HAP-1 (cell line): ENCODE measurements at regions not wholly inside any gene's neighbourhood (a gene's known extent, or its start where the extent isn't known, plus 50 kb on each side); places are given as distances from the start of the nearest gene placed in this dataset.
A peak's percentile ranks its signal among the peaks of the same experiment; 100 is the strongest.
"Not testable (repeated sequence)": the region's sequence is repeated elsewhere in the genome, so short reads cannot be mapped to it uniquely, and the experiment has no call there.

Experiments used
- DNase-seq, 2 experiments: peaks; one replicate each; pipeline ENCODE4 v3.0.0-alpha.2; 2016 to 2020; ENCODE audit warnings: low spot score in 2 of 2
- H3K27me3 ChIP-seq: fragments of 250-450 bp; sonication (Bioruptor Pico); 2 replicates; pipeline ENCODE4 v1.5.1; 2020; ENCODE audit warnings: low read depth, mild to moderate bottlenecking, moderate library complexity
- H3K36me3 ChIP-seq: fragments of 250-450 bp; sonication (Bioruptor Pico); replicated peaks from 2 replicates; pipeline ENCODE4 v1.5.1; 2020; ENCODE audit warnings: mild to moderate bottlenecking
- H3K4me1 ChIP-seq: fragments of 250-450 bp; sonication (Bioruptor Pico); 2 replicates; pipeline ENCODE4 v1.5.1; 2020; ENCODE audit warnings: mild to moderate bottlenecking
- H3K4me3 ChIP-seq: fragments of 250-450 bp; sonication (Bioruptor Pico); 2 replicates; pipeline ENCODE4 v1.5.1; 2020; ENCODE audit warnings: mild to moderate bottlenecking, moderate library complexity
- H3K9me3 ChIP-seq: fragments of 250-450 bp; sonication (Bioruptor Pico); 2 replicates; pipeline ENCODE4 v1.5.1; 2020; ENCODE audit warnings: mild to moderate bottlenecking, moderate library complexity
- in situ Hi-C: fragments of 300-500 bp; cut with MboI; formaldehyde crosslinking; loops from 3 replicates; pipeline ENCODE4 v1.14.3; 2020; ENCODE audit warnings: low sequenced_read_pairs, inconsistent platforms, mixed read lengths

- H3K4me1 ChIP-seq, result no peaks in the 10 kb centered on the region
- no peaks in the 10 kb centered on the region for H3K27me3 ChIP-seq
- no peak for DNase-seq
- no peaks in the 10 kb centered on the region for H3K9me3 ChIP-seq
- in situ Hi-C loops, result no loop called here
- H3K4me3 ChIP-seq, result no peak overlapping the region
- no peaks in the 10 kb centered on the region for H3K36me3 ChIP-seq
Measured at GRCh38 chrX:98067611-98068010, 1183.9 kb downstream of the RPA4 start.

- Histone ChIP-seq H3K9me3 (no peaks in the 10 kb centered on the region), H3K4me1 (no peaks in the 10 kb centered on the region), H3K36me3 (no peaks in the 10 kb centered on the region), H3K4me3 (no peak overlapping the region), H3K27me3 (no peaks in the 10 kb centered on the region)
- in situ Hi-C loops, result no loop called here
- no peak for DNase-seq
Measured at GRCh38 chrX:98068024-98068580, 1184.4 kb downstream of the RPA4 start.

GRCh38 chrX:98071331-98071730, 1187.6 kb downstream of the RPA4 start:
- no peaks in the 10 kb centered on the region for H3K36me3 ChIP-seq
- H3K9me3 ChIP-seq, result no peaks in the 10 kb centered on the region
- in situ Hi-C loops, result no loop called here
- no peak for DNase-seq
- H3K4me1 ChIP-seq, result no peaks in the 10 kb centered on the region
- no peak overlapping the region for H3K4me3 ChIP-seq
- H3K27me3 ChIP-seq, result no peaks in the 10 kb centered on the region

GRCh38 chrX:98077440-98077839, 1193.7 kb downstream of the RPA4 start:
- Histone ChIP-seq H3K27me3 (no peaks in the 10 kb centered on the region), H3K4me1 (no peaks in the 10 kb centered on the region), H3K36me3 (no peaks in the 10 kb centered on the region), H3K9me3 (no peaks in the 10 kb centered on the region), H3K4me3 (no peak overlapping the region)
- in situ Hi-C loops, result no loop called here
- DNase-seq, result no peak

- Histone ChIP-seq H3K4me3 (no peak overlapping the region), H3K36me3 (no peaks in the 10 kb centered on the region), H3K9me3 (no peaks in the 10 kb centered on the region), H3K27me3 (no peaks in the 10 kb centered on the region), H3K4me1 (peaks cover 38% of the 10 kb centered on the region)
- no peak for DNase-seq
- in situ Hi-C loops, result no loop called here
Measured at GRCh38 chrX:98111684-98112083, 1228.0 kb downstream of the RPA4 start.

GRCh38 chrX:98114021-98114420, 1230.3 kb downstream of the RPA4 start:
- Histone ChIP-seq H3K4me3 (no peak overlapping the region), H3K36me3 (no peaks in the 10 kb centered on the region), H3K4me1 (peaks cover 24% of the 10 kb centered on the region), H3K9me3 (no peaks in the 10 kb centered on the region), H3K27me3 (no peaks in the 10 kb centered on the region)
- in situ Hi-C loops, result no loop called here
- DNase-seq, result peak; percentile 63 to 99

- peaks cover 10% of the 10 kb centered on the region for H3K4me1 ChIP-seq
- H3K27me3 ChIP-seq, result no peaks in the 10 kb centered on the region
- H3K4me3 ChIP-seq, result no peak overlapping the region
- no peaks in the 10 kb centered on the region; the same call in 1 of the 2 replicates for H3K9me3 ChIP-seq
- peak; percentile 35 to 92 for DNase-seq
- no peaks in the 10 kb centered on the region for H3K36me3 ChIP-seq
- in situ Hi-C loops, result no loop called here
Measured at GRCh38 chrX:98141466-98141865, 1257.8 kb downstream of the RPA4 start.

- no peaks in the 10 kb centered on the region for H3K27me3 ChIP-seq
- in situ Hi-C loops, result no loop called here
- H3K4me3 ChIP-seq, result no peak overlapping the region
- H3K9me3 ChIP-seq, result no peaks in the 10 kb centered on the region
- no peaks in the 10 kb centered on the region for H3K36me3 ChIP-seq
- peaks cover 11% of the 10 kb centered on the region for H3K4me1 ChIP-seq
- no peak for DNase-seq
Measured at GRCh38 chrX:98191003-98191402, 1307.3 kb downstream of the RPA4 start.

GRCh38 chrX:98194036-98194435, 1310.3 kb downstream of the RPA4 start:
- H3K4me3 ChIP-seq, result no peak overlapping the region
- H3K36me3 ChIP-seq, result no peaks in the 10 kb centered on the region
- H3K4me1 ChIP-seq, result peaks cover 11% of the 10 kb centered on the region
- H3K27me3 ChIP-seq, result no peaks in the 10 kb centered on the region
- DNase-seq, result peak; percentile 75 to 87
- H3K9me3 ChIP-seq, result no peaks in the 10 kb centered on the region
- in situ Hi-C loops, result no loop called here

DNA sequence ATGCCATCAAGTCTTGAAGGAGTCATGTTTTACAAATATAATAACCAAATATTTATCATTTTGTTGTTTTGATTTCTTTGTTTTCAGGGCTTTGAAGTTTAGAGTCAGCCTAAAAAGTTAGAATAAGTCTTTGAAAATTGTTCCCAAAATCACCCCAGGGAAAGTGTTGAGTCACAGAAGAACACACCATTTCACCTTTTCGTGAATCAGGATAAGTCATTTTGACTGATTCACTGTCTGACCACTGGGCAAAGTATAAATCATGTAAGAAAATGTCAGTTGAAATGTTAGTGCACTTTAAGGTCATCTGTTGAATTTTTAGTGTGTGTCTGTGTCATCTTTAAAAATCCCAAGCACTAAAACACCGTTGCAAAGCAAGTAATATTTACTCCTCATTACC, 1320.1 kb downstream of the RPA4 start:
- no peak for DNase-seq
- in situ Hi-C loops, result no loop called here
- no peaks in the 10 kb centered on the region for H3K4me1 ChIP-seq

GRCh38 chrX:98207947-98208346, 1324.2 kb downstream of the RPA4 start:
- peak in 1 of 2 experiments; percentile 8 for DNase-seq
- no peaks in the 10 kb centered on the region for H3K4me1 ChIP-seq
- H3K36me3 ChIP-seq, result no peaks in the 10 kb centered on the region
- no peaks in the 10 kb centered on the region for H3K27me3 ChIP-seq
- in situ Hi-C loops, result no loop called here
- no peak overlapping the region for H3K4me3 ChIP-seq
- no peaks in the 10 kb centered on the region for H3K9me3 ChIP-seq

More for the DNA sequence above, 1320.1 kb downstream of the RPA4 start:
- H3K36me3 ChIP-seq, result no peaks in the 10 kb centered on the region
- no peak overlapping the region for H3K4me3 ChIP-seq
- H3K27me3 ChIP-seq, result no peaks in the 10 kb centered on the region
- no peaks in the 10 kb centered on the region for H3K9me3 ChIP-seq

DNA sequence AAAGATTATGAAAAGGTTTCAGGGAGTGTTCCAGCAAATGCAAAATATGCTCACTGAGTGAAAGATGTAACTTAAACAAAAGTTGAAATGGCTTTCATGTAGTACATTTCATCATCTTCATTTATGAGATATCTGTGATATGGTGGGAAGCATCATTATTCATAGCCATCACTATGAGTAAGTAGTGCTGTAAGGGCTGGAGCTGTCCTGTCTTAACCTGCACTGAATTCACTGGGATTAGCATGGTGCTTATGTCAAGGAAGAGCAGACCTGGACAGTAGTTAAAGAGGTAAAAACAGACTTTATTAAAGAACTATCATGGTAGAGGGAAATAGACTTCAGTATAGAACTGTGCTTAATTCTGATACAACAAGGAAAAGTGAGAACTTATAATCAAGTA, 1347.3 kb downstream of the RPA4 start:
- no peaks in the 10 kb centered on the region for H3K36me3 ChIP-seq
- no peaks in the 10 kb centered on the region for H3K27me3 ChIP-seq
- no peak overlapping the region for H3K4me3 ChIP-seq
- H3K4me1 ChIP-seq, result peaks cover 7% of the 10 kb centered on the region
- in situ Hi-C loops, result no loop called here
- no peak for DNase-seq
- H3K9me3 ChIP-seq, result no peaks in the 10 kb centered on the region; the same call in 1 of the 2 replicates

DNA sequence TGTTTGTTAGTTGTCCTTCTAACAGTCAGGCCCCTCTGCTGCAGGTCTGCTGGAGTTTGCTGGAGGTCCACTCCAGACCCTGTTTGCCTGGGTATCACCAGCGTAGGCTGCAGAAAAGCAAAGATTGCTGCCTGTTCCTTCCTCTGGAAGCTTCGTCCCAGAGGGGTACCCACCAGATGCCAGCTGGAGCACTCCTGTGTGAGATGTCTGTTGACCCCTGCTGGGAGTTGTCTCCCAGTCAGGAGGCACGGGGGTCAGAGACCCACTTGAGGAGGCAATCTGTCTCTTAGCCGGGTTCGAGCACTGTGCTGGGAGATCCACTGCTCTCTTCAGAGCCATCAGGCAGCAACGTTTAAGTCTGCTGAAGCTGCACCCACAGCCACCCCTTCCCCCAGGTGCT, 1356.4 kb downstream of the RPA4 start:
- H3K9me3 ChIP-seq, DNase-seq, H3K4me3 ChIP-seq, H3K27me3 ChIP-seq, H3K36me3 ChIP-seq, H3K4me1 ChIP-seq, in situ Hi-C loops: not testable (repeated sequence)

GRCh38 chrX:98263135-98263534, 1379.4 kb downstream of the RPA4 start:
- Histone ChIP-seq H3K9me3 (no peaks in the 10 kb centered on the region), H3K27me3 (no peaks in the 10 kb centered on the region), H3K36me3 (no peaks in the 10 kb centered on the region), H3K4me1 (peaks cover 19% of the 10 kb centered on the region), H3K4me3 (no peak overlapping the region)
- peak in 1 of 2 experiments; percentile 79 for DNase-seq
- in situ Hi-C loops, result no loop called here

DNA sequence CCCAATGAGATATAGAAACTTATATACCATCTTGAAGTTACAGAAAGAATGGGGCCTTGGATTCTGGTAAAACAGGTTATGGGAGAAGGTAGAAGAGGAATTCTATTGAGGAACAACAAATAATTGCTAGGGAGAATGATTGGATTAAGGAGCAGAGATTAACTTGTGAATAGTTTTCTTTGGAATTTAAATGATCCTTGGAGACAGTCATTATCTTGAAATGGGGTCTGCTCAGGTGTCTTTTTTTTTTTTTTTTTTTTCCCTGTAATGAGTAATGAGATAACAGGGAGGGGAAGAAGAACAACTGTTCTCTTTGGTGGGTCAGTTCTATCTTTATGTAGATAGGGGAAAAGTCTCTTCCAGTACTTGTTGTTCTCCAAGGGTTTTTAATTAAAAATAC, 1406.0 kb downstream of the RPA4 start:
- H3K4me1 ChIP-seq, result peaks cover 32% of the 10 kb centered on the region
- no peaks in the 10 kb centered on the region for H3K27me3 ChIP-seq
- peak in 1 of 2 experiments; percentile 68 for DNase-seq
- in situ Hi-C loops, result no loop called here
- no peaks in the 10 kb centered on the region for H3K9me3 ChIP-seq
- H3K36me3 ChIP-seq, result no peaks in the 10 kb centered on the region
- no peak overlapping the region for H3K4me3 ChIP-seq
